Middle frontal gyrus (tissue), 1 donor: ENCODE measurements at regions not wholly inside any gene's neighbourhood (a gene's known extent, or its start where the extent isn't known, plus 50 kb on each side); places are given as distances from the start of the nearest gene placed in this dataset.
"Not testable (repeated sequence)": the region's sequence is repeated elsewhere in the genome, so short reads cannot be mapped to it uniquely, and the experiment has no call there.

Experiments
- DNase-seq: peaks from one replicate; pipeline ENCODE4 v3.0.0-alpha.2; 2015; ENCODE audit warnings: low spot score; ENCODE audit errors: extremely low spot score

- DNase-seq = no peak
These were observed 395.0 kb upstream of the CRIM1 start for GRCh38 chr2:35960596-35960995.

DNA sequence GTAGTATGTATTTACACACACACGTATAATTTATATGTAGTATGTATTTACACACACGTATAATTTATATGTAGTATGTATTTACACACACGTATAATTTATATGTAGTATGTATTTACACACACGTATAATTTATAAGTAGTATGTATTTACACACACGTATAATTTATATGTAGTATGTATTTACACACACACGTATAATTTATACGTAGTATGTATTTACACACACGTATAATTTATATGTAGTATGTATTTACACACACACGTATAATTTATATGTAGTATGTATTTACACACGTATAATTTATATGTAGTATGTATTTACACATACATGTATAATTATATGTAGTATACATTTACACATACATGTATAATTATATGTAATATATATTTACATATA is 398.5 kb upstream of the CRIM1 start:
- not testable (repeated sequence) for DNase-seq

GRCh38 chr2:35946478-35946877 is 409.1 kb upstream of the CRIM1 start:
- no peak for DNase-seq

- DNase-seq = no peak
These were observed 416.7 kb upstream of the CRIM1 start for GRCh38 chr2:35938838-35939237.

DNA sequence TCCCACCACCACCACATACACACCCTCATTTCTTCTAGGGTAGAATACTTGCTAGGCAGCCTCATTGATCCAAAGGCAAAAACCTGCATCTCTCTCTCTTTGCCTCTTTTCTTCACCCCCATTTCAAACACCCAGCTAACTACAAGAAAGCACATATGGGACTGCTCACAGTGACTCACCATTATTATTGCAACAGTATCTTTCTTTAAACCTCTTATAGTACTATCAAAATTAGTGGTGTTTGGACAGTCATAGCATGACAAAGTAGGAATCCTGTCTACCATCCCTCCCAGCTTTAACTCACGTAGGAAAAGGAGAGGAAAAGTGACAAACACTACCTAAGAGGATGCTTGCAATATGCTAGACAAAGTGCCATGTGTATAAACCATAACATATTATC is 422.5 kb upstream of the CRIM1 start:
- DNase-seq = no peak

GRCh38 chr2:35932276-35932963 is 423.2 kb upstream of the CRIM1 start:
- DNase-seq = no peak

DNA sequence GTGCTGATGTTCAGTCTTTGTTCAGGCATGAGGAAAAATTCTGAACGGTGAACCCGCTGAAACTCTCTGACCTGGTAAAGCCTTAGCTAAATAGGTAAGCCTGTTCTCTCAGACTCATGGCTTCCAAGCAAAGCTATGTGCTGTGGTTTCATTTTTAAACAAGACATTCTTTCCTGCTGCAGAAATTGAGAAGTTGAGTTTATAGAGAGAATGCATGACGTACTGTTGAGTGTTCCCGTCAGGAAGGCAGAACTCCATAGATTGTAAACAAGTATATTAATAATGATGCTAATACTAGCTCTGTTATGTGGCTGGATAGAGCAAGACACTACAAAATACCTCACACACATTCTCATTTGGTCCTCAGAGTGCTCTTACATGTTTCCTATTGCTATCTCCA is 424.0 kb upstream of the CRIM1 start:
- DNase-seq = no peak

- no peak for DNase-seq
These were observed 424.5 kb upstream of the CRIM1 start for GRCh38 chr2:35931115-35931514.

GRCh38 chr2:35929551-35929950 is 426.0 kb upstream of the CRIM1 start:
- no peak for DNase-seq

- DNase-seq = no peak
These were observed 435.5 kb upstream of the CRIM1 start for GRCh38 chr2:35920061-35920460.

DNA sequence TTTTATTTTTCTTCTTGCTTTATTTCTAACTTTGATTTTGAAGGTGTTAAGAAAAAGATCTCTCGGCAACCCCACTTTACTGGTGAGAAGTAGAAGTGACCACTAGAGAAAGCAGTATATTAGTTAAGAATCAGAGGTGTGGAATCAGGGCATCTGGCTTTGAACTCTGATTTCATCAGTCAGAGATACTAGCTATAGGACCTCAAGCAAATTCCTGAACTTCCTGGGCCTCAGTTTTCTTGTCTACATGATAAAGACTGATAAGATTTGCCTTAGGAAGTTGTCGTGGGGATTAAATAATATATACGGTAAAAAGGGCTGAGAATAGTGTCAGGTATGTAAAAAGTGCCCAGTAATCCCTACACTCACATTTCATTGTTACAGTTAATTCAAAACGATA is 440.3 kb upstream of the CRIM1 start:
- DNase-seq = no peak

GRCh38 chr2:35891936-35892335 is 463.6 kb upstream of the CRIM1 start:
- DNase-seq = no peak

DNA sequence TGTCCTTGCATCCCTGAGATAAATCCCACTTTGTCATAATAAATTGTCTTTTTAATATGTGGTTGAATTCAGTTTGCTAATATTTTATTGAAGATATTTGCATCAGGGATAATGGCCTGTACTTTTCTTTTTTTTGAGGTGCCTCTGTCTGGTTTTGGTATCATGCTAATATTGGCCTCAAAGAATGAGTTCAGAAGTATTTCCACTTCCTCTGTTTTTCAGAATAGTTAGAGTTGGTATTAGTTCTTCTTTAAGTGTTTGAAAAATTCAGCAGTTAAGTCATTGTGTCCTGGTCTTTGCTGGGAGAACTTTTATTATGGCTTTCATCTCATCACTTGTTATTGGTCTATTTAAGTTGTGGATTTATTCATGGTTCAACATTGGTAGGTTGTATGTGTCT is 464.1 kb upstream of the CRIM1 start:
- DNase-seq = no peak

DNA sequence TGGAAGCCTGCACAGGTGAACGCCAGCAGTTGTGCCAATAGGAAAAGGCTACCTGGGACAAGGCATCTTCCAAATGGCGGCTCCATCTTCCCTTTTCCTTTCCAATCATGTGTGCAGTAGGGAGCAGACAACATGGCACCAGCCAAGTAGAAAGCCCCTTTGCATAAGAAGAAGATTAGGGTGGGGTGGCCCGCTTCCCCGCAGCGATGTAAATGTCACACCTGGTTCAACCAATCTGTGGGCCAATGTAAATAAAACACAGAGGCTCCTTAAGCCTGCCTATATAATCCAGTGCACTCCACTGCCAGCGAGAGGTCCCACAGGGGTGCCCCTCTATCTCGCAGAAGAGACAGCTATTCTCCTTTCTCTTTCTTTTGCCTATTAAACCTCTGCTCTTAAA is 468.4 kb upstream of the CRIM1 start:
- DNase-seq = no peak

DNA sequence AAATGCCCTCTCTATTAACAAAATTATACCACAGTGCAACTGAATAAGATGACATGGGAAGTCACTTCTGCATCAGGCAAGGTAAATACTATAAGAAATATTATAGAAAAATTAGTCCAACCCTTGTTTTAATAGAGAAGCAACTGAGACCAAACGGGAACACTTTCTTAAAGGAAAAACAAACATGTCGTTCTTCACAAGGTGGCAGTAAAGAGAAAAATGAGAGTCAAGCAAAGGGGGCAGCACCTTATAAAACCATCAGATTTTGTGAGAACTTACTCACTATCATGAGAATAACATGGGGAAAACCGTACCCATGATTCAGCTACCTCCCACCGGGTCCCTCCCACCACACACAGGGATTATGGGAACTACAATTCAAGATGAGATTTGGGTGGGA is 481.7 kb upstream of the CRIM1 start:
- DNase-seq = no peak

DNA sequence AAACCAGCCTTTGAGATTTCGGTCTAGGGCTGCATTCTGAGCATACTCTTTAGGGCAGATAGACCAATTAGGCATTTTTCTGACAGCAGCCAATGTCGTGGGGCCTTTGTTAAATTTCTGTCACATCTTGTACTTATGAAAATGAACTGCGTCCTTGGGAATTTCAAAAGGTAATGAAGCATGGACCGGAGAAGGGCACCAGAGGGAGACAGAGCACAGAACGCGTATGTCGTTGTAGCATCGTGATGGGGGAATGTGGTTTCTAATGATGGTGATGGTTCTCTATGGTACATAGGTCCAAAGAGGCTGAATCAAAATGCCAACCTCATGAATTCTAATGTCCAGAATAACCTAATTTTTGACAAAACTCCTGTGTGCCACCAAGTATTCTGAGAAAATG is 483.9 kb upstream of the CRIM1 start:
- DNase-seq = no peak

DNA sequence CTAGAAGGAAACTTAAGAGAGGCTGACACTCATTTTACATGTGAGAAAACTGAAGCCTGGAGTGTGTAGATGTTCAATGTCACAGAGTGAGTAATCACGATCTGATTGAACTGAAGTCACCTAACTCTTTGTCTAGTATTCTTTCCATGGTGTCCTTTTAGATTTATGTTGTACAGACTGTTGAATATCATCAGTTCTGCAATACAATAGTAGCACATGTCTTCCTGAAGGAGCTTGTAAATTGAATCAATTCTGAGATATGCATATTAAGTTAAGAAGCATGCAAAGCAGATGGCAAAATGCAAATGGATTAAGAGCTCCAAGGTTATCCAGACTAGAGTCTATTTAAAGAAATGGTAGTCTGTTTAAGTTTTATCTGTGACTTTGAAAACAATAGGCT is 484.9 kb upstream of the CRIM1 start:
- no peak for DNase-seq

- DNase-seq = no peak
These were observed 491.4 kb upstream of the CRIM1 start for GRCh38 chr2:35864141-35864540.

GRCh38 chr2:35858216-35858615 is 497.4 kb upstream of the CRIM1 start:
- no peak for DNase-seq

DNA sequence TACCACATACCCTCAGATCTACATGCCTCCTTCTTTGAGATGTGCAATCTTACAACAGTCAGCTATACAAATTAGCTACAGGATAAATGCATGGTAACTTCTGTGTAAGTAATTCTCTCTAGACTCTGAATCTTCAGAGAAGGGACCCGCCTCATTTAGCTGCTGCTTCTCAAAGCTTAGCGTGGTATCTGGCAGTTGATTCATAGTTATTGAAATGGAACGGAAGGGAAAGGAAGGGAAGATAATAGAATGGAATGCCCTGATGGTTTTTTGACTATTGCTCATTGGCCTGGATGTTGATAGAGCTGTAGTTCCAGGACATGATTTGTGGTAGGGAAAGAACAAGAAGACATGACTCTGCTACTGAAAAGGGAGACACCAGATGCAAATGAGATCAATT is 498.1 kb upstream of the CRIM1 start:
- no peak for DNase-seq

DNA sequence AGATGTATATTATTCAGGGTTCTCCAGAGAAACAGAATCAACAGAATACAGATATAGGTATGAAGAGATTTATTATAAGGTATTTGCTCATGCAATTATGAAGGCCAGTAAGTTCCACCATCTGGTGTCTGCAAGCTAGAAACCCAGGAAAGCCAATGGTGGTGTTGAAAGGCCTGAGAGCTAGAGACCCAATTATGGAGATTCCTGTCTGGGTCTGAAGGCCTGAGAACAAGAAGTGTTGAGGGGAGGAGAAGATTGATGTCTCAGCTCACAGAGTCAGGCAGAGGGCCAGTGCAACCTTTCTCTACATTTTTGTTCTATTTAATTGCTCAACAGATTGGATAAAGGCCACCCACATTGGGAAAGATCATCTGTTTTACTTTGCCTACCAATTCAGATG is 524.2 kb upstream of the CRIM1 start:
- DNase-seq = no peak

DNA sequence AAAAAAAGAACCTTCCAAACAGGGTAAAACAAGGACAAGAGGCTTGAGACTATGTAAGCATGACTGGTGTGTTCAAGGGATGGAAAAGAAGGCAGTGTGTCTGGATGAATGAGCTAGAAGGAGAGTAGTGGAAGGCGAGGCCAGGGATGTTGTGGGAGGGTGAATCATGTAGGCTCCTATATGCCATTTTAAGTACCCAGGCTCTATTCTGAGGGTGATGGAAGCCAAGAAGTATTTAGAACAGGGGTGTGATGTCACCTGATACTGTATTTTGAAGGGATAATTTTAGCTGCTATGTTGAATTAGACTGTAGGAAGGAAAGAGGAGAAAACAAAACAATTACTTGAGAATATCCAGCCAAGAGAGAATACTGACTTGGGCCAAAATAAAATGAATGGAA is 524.7 kb upstream of the CRIM1 start:
- DNase-seq = no peak

GRCh38 chr2:35827086-35827485 is 528.5 kb upstream of the CRIM1 start:
- no peak for DNase-seq

- no peak for DNase-seq
These were observed 532.9 kb upstream of the CRIM1 start for GRCh38 chr2:35822716-35823115.
